ENCODE measurements at regions not wholly inside any gene's neighbourhood (a gene's known extent, or its start where the extent isn't known, plus 50 kb on each side); places are given as distances from the start of the nearest gene placed in this dataset.

DNA sequence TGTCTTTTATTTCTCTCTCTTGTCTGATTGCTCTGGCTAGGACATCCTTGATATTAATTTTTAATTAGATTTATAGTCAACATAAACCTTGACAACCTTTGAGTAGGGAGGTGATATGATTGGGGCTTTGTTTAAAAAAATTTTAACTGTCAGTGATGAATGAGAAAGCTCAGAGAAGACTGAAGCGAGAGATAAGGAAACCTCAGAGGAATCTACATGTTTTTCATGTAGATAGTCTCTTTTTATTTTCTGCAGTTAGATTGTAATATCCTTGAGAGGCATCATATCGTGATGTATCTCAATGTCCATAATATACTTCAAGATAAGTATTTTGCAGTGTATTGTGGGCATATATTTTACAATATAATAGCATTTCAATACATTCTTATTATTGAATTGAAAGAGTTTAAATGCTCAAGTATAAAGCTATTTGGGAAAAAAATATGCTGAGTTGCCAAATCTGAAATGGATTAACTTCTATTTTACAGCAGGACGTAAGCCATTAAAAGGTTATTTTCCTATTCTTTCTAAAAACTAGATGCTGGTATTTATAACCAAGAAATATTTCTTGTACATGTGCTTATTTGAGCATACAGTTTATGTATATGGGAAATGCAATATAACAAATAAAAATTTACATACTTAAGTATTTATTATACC lies 802.4 kb upstream of the ADGRL4 start:
- H3K9me3 ChIP-seq (ENCODE audit: control insufficient read depth, insufficient read depth, low read depth, low read length) = 0 out of 2 replicates have a peak, but pooled peaks cover 3% of the 10 kb centered on the region
- no peaks in the 10 kb centered on the region for H3K4me1 ChIP-seq (ENCODE audit: control insufficient read depth, insufficient read depth, low read length)
- no peak overlapping the region for H3K27ac ChIP-seq (ENCODE audit: low read length)
- ChIA-PET CTCF (no interaction called here), POLR2A (no interaction called here)
- no peaks in the 10 kb centered on the region for H3K36me3 ChIP-seq (ENCODE audit: control insufficient read depth, insufficient read depth, low read length)
- DNase-seq (ENCODE audit: low read depth, low spot score) (no peak), ATAC-seq (no peak)
- in situ Hi-C loops (cut with HindIII; ENCODE audit: low pct_unique_long_range_greater_than_20kb, low sequenced_read_pairs) = no loop called here
- BruUV-seq (replicated peaks) = no TSS peak
- H3K4me3 ChIP-seq (ENCODE audit: low read depth in 2 of 2, low read length in 2 of 2) = no peak overlapping the region
- intact Hi-C loops (cut with micrococcal nuclease; ENCODE audit: unreplicated experiment) = no loop called here
- TF ChIP-seq SIN3A (IDR thresholded peaks at IDR 0.05; ENCODE audit: borderline replicate concordance, insufficient read depth, low read depth, low read length) (no peak), POLR2AphosphoS5 (IDR thresholded peaks at IDR 0.05; ENCODE audit: low read depth, low read length) (no peak), TCF7L2 (IDR thresholded peaks at IDR 0.05; ENCODE audit: low read depth, low read length) (no peak), REST (IDR thresholded peaks at IDR 0.05; ENCODE audit: insufficient read depth in 1 of 2, low read depth in 2 of 2, low read length in 1 of 2) (no peak), CTCF (IDR thresholded peaks at IDR 0.05) (no peak)
- no peaks in the 10 kb centered on the region for H3K27me3 ChIP-seq (ENCODE audit: control insufficient read depth, insufficient read depth, low read length)

GRCh38 chr1:79807816-79808215 lies 801.3 kb upstream of the ADGRL4 start:
- H3K36me3 ChIP-seq (ENCODE audit: control insufficient read depth, insufficient read depth, low read length) = no peaks in the 10 kb centered on the region
- no TSS peak for BruUV-seq (replicated peaks)
- TF ChIP-seq SIN3A (IDR thresholded peaks at IDR 0.05; ENCODE audit: borderline replicate concordance, insufficient read depth, low read depth, low read length) (no peak), CTCF (IDR thresholded peaks at IDR 0.05) (no peak)
- DNase-seq (ENCODE audit: low read depth, low spot score) (no peak), ATAC-seq (no peak)
- H3K4me3 ChIP-seq (ENCODE audit: low read depth in 2 of 2, low read length in 2 of 2) = no peak overlapping the region
- in situ Hi-C loops (cut with HindIII; ENCODE audit: low pct_unique_long_range_greater_than_20kb, low sequenced_read_pairs) = no loop called here
- 0 out of 2 replicates have a peak, but pooled peaks cover 3% of the 10 kb centered on the region for H3K9me3 ChIP-seq (ENCODE audit: control insufficient read depth, insufficient read depth, low read depth, low read length)
- no peaks in the 10 kb centered on the region for H3K4me1 ChIP-seq (ENCODE audit: control insufficient read depth, insufficient read depth, low read length)
- intact Hi-C loops (cut with micrococcal nuclease; ENCODE audit: unreplicated experiment) = no loop called here
- no peaks in the 10 kb centered on the region for H3K27me3 ChIP-seq (ENCODE audit: control insufficient read depth, insufficient read depth, low read length)
- H3K27ac ChIP-seq (ENCODE audit: low read length) = no peak overlapping the region
- POLR2A ChIA-PET = no interaction called here
- CTCF ChIA-PET = no interaction called here

Data from Panc1 (cell line).